ENCODE measurements at regions not wholly inside any gene's neighbourhood (a gene's known extent, or its start where the extent isn't known, plus 50 kb on each side); places are given as distances from the start of the nearest gene placed in this dataset.
"Not testable (repeated sequence)": the region's sequence is repeated elsewhere in the genome, so short reads cannot be mapped to it uniquely, and the experiment has no call there.

DNA sequence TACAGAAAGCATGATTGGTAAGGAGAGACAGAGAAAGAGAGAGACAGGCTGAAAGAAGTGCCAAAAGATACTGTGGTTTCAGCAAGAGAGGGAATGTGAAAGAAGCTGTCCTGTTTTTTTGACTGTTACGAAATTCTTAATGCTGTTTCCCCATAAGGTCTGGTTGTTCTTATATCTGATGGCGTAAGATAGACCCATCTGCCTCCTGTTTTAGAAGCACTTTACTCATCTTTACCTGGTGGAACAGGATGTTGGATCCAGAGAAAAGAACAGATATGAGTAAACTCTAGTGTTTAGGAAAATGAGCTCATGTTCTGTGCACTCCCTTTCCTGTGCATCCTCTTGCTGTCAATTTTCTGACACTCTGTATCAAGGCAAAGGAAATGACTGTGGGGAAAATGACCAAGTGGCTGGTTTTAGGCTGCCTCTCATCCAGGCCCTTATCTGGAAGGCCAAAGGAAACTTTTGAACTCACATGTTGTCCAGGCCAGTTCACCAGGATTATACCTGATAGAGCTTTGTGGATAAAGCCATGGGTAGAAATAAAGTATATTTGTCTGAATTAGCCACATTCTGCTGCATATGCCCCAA lies 311.7 kb upstream of the HTR2C start:
- DNase-seq (ENCODE audit: low read depth, low spot score) = no peak

- not testable (repeated sequence) for DNase-seq (ENCODE audit: low read depth, low spot score)
Measured at GRCh38 chrX:114270371-114270770, 313.5 kb upstream of the HTR2C start.

- no peak for DNase-seq (ENCODE audit: low read depth, low spot score)
Measured at GRCh38 chrX:114268643-114269042, 315.2 kb upstream of the HTR2C start.

- DNase-seq (ENCODE audit: low read depth, low spot score) = no peak
Measured at GRCh38 chrX:114267142-114267541, 316.7 kb upstream of the HTR2C start.

DNA sequence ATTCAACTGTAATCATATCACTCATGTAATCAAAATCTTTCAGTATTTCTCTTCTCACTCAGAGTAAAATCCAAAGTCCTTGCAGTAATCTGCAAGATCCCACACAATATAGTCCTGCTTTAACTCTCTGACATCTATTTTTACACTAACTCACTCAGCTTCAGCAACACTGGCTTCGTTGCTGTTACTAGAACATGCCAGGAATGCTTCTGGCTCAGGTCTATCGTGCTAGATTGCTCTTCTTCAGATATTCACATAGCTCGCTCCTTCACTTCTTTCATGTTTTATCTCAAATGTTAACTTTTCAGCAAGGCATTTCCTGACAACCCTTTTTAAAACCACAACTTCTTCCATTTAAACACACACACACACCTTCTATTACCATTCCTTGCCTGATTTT lies 331.7 kb upstream of the HTR2C start:
- no peak for DNase-seq (ENCODE audit: low read depth, low spot score)

GRCh38 chrX:114251575-114251974 lies 332.3 kb upstream of the HTR2C start:
- no peak for DNase-seq (ENCODE audit: low read depth, low spot score)

GRCh38 chrX:114221445-114221844 lies 362.4 kb upstream of the HTR2C start:
- DNase-seq (ENCODE audit: low read depth, low spot score) = no peak

DNA sequence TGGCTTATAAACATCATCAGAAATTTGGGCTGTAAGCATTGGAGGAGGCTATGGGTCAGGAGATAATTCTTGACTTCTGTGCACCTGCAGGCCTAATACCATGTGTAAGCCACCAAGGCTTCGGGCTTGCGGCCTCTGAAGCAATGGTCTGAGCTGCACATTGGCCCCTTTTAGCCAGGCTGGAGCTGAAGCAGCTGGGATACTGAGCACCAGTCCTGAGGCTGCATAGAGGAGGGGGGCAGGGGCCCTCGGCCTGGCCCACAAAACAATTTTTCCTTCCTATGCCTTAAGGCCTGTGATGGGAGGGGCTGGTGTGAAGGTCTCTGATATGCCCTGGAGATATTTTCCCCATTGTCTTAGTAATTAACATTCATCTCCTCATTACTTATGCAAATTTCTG lies 373.0 kb upstream of the HTR2C start:
- no peak for DNase-seq (ENCODE audit: low read depth, low spot score)

GRCh38 chrX:114201622-114202021 lies 382.3 kb upstream of the HTR2C start:
- no peak for DNase-seq (ENCODE audit: low read depth, low spot score)

DNA sequence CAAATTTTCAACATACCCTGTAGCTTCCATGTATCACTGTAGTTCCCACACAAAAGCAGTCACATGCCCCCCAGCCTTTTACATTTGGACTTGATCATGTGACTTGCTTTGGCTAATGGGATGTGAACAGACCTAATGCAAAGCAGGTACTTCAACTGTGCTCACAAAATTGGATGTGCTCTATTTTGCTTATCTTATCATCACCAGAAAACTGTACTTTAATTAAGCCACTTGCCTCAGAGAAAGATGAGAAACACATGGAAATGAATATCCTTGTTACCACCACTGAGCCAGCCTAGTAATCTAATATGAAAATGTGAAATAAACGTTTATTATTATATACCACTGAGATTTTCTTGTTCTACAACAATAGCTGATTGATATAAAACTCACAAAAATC lies 402.7 kb upstream of the HTR2C start:
- no peak for DNase-seq (ENCODE audit: low read depth, low spot score)

DNA sequence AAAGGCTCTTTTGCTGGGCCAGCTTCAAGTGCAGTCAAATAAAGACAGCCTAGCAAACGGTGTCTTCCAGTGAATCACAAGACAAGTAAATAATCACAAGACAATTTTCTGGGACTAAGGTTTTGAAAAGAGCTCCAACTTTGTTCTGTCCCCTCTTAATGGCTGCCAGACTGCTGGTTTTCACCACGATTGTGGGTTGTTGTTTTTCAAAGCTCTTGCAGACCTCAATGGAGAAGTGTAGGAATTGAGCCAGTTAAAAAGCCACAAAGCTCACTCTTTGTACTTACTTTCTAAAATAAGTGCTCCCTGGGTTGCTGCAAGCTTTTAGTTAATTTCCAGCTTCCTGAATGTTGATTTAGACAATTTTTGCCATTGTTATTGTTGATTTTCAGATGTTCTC lies 405.8 kb upstream of the HTR2C start:
- no peak for DNase-seq (ENCODE audit: low read depth, low spot score)

DNA sequence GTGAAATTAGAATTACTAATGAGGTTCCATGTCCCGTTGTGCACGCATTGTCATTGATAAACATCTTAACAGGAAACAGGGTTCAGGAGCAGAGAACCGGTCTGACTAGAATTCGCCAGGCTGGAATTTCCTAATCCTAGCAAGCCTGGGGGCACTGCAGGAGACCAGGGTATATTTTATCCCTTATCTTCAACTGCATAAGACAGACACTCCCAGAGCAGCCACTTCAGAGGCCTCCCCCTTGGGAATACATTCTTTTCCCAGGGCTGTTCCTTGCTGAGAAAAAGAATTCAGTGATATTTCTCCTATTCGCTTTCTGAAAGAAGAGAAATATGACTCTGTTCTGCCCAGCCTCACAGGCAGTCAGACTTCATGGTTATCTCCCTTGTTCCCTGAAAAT lies 416.6 kb upstream of the HTR2C start:
- DNase-seq (ENCODE audit: low read depth, low spot score) = not testable (repeated sequence)

DNA sequence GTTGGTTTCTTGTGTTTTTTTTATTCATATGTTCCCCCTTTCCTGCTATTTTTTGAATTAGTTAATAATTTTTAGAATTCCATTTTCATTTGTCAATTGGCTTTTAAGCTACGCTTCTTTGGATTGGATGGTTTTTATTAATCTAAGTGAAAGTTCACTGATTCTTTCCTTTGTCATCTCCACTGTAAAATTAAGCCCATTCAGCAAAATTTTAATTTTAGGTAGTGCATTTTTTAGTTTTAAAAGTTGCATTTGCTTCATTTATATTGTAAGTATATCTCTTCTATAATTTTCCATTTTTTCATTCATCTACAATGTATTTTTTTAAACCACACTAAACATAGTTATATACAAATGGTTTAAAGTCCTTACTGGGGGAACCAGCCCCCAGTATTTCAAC lies 417.3 kb upstream of the HTR2C start:
- no peak for DNase-seq (ENCODE audit: low read depth, low spot score)

DNA sequence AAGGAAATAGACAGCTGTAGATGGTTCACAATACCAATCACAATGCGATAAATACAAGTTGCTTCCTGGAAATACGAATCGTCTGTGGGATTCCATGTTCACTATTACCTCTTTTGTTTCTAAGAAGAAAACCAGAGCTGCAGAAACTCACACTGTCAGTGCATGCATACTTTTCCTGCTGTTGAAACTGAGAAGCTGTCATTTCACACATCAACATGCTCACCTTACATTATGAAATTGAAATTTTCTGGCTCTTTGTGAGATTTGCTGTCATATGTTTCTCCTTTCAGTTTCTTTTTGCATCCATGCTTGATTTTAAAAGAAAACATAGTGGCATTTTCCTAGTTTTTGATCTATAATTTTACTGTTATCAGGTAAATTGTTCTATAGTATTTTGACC lies 418.3 kb upstream of the HTR2C start:
- DNase-seq (ENCODE audit: low read depth, low spot score) = no peak

GRCh38 chrX:114162068-114162735 lies 421.7 kb upstream of the HTR2C start:
- no peak for DNase-seq (ENCODE audit: low read depth, low spot score)

DNA sequence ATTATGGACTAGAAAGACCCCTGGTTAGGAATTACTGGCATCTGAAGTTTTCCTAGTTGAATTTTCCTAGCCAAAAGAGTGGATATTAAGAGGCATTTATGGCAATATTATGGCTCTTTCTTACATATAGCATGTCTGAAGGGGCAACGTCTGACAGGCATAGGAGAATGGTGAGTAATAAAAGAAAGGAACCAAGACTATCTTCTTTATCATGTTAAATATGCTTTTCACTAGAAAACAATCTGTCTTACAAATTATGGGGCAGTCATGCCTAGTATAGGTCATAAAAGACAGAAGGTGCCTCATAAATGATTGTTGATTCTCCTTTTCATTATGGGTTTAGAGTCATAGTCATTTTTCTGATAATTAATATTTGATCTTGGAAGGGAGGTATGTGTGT lies 431.1 kb upstream of the HTR2C start:
- DNase-seq (ENCODE audit: low read depth, low spot score) = no peak

- peak; percentile 36 for DNase-seq (ENCODE audit: low read depth, low spot score)
Measured at GRCh38 chrX:114152130-114152529, 431.8 kb upstream of the HTR2C start.

DNA sequence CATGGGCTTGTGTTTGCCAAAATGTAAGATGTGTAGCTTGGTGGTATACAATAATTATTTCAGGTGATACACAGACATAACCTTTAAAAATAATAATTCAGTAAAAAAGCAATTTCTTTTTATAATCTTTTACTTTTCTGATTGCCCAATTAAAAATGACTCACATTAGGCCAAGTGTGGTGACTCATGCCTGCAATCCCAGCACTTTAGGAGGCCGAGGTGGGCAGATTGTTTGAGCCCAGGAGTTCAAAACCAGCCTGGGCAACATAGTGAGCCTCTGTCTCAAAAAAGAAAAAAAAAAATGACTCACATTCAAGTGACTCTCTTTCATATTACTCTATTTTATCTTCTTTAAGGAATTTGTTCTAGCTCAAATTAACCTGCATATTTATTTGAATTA lies 449.4 kb upstream of the HTR2C start:
- DNase-seq (ENCODE audit: low read depth, low spot score) = no peak

- no peak for DNase-seq (ENCODE audit: low read depth, low spot score)
Measured at GRCh38 chrX:114127411-114128025, 456.4 kb upstream of the HTR2C start.

GRCh38 chrX:114127005-114127404 lies 456.9 kb upstream of the HTR2C start:
- no peak for DNase-seq (ENCODE audit: low read depth, low spot score)

- no peak for DNase-seq (ENCODE audit: low read depth, low spot score)
Measured at GRCh38 chrX:114101081-114101480, 482.8 kb upstream of the HTR2C start.

GRCh38 chrX:114097866-114098265 lies 486.0 kb upstream of the HTR2C start:
- DNase-seq (ENCODE audit: low read depth, low spot score) = no peak

- DNase-seq (ENCODE audit: low read depth, low spot score) = no peak
Measured at GRCh38 chrX:114097427-114097826, 486.5 kb upstream of the HTR2C start.
